ENCODE measurements at regions not wholly inside any gene's neighbourhood (a gene's known extent, or its start where the extent isn't known, plus 50 kb on each side); places are given as distances from the start of the nearest gene placed in this dataset.

- no peak overlapping the region for H3K56ac ChIP-seq (ENCODE audit: extremely low read depth, insufficient read depth, low read length)
- no peak overlapping the region for H3K23ac ChIP-seq (ENCODE audit: low read depth, low read length)
- no peak overlapping the region for H2BK15ac ChIP-seq (ENCODE audit: low read depth, low read length)
- H3K18ac ChIP-seq (ENCODE audit: low read depth, low read length): no peak overlapping the region
- 57% methylated on average over 1 of the region's 3 CpGs; no CpG with 5 or more reads in 1 of the 2 experiments for whole genome bisulfite sequencing, 2 experiments (ENCODE audit: extremely low coverage in 2 of 2, insufficient read length in 1 of 2)
- no peak overlapping the region for H3K4ac ChIP-seq (ENCODE audit: low read depth, low read length)
- H3K27ac ChIP-seq (ENCODE audit: insufficient read depth, low read length): no peak overlapping the region
- intact Hi-C loops (cut with micrococcal nuclease): no loop called here
- no peak overlapping the region for H3K14ac ChIP-seq (replicated peaks; ENCODE audit: low read depth, low read length)
- no peak overlapping the region for H4K91ac ChIP-seq (ENCODE audit: insufficient read depth, low read depth, low read length)
- H3K9ac ChIP-seq (ENCODE audit: low read depth, low read length): no peak overlapping the region
- H3K4me1 ChIP-seq (ENCODE audit: control insufficient read depth, insufficient read depth, low read length): no peaks in the 10 kb centered on the region
- dilution Hi-C loops (cut with HindIII; ENCODE audit: low sequenced_read_pairs, unreplicated experiment): no loop called here
- H3K4me3 ChIP-seq (ENCODE audit: insufficient read depth, low read depth, low read length): no peak overlapping the region
- no peaks in the 10 kb centered on the region for H4K20me1 ChIP-seq (ENCODE audit: insufficient read depth, low read length)
- H3K27me3 ChIP-seq (ENCODE audit: control insufficient read depth, insufficient read depth, low read length): peaks cover 4% of the 10 kb centered on the region
- no peaks in the 10 kb centered on the region for H3K9me1 ChIP-seq (ENCODE audit: insufficient read depth, low read length)
- no peak for DNase-seq
- no peak overlapping the region for H4K5ac ChIP-seq (ENCODE audit: low read depth, low read length)
- H3K36me3 ChIP-seq (ENCODE audit: control insufficient read depth, insufficient read depth, low read length): no peaks in the 10 kb centered on the region
- no peak overlapping the region for H2AK9ac ChIP-seq (replicated peaks; ENCODE audit: low read depth, low read length, poor library complexity)
- H2AFZ ChIP-seq (replicated peaks; ENCODE audit: low read length, poor library complexity): no peak overlapping the region
- H3K79me1 ChIP-seq (ENCODE audit: low read depth in 1 of 2, low read length in 2 of 2): no peaks in the 10 kb centered on the region
- CTCF ChIA-PET: no interaction called here
- no peak overlapping the region for H2AK5ac ChIP-seq (ENCODE audit: low read depth, low read length)
- no TSS peak for BruUV-seq (replicated peaks)
- no peak overlapping the region for H2BK120ac ChIP-seq (ENCODE audit: low read depth, low read length)
- H4K8ac ChIP-seq (ENCODE audit: low read depth in 2 of 2, low read length in 2 of 2): no peak overlapping the region
- POLR2A ChIA-PET (ENCODE audit: unreplicated experiment): no interaction called here
- no peak overlapping the region for H2BK5ac ChIP-seq (ENCODE audit: low read depth, low read length, poor library complexity, severe bottlenecking)
- H3K9me3 ChIP-seq (ENCODE audit: control insufficient read depth, insufficient read depth, low read length): no peaks in the 10 kb centered on the region
- no peak overlapping the region for H2BK20ac ChIP-seq (ENCODE audit: low read depth, low read length)
- in situ Hi-C loops (cut with MboI; ENCODE audit: low sequenced_read_pairs): no loop called here
- ATAC-seq (ENCODE audit: low read depth): no peak
- no peak overlapping the region for H3K4me2 ChIP-seq (ENCODE audit: low read depth, low read length)
- no peak for TF ChIP-seq CTCF (conservative IDR thresholded peaks at IDR 0.05; ENCODE audit: low read depth, low read length)
- TF ChIP-seq USF2 (IDR thresholded peaks at IDR 0.05; ENCODE audit: low read depth, low read length): no peak
- no peak for TF ChIP-seq SMC3 (IDR thresholded peaks at IDR 0.05; ENCODE audit: low read depth, low read length)
- no peak for TF ChIP-seq RFX5 (IDR thresholded peaks at IDR 0.05; ENCODE audit: low read depth, low read length)
- TF ChIP-seq MXI1 (IDR thresholded peaks at IDR 0.05; ENCODE audit: borderline replicate concordance, low read depth, low read length): no peak
- no peak for TF ChIP-seq RAD21 (IDR thresholded peaks at IDR 0.05; ENCODE audit: low read length)
- TF ChIP-seq CHD1 (IDR thresholded peaks at IDR 0.05; ENCODE audit: low read depth, low read length): no peak
- TF ChIP-seq RCOR1 (IDR thresholded peaks at IDR 0.05; ENCODE audit: insufficient replicate concordance, low read length): no peak
- no peak for TF ChIP-seq POLR2A (IDR thresholded peaks at IDR 0.05; ENCODE audit: low read depth, low read length)
- no peak for TF ChIP-seq ELK1 (IDR thresholded peaks at IDR 0.05; ENCODE audit: borderline replicate concordance, low read depth, low read length)
- TF ChIP-seq NFE2L2 (IDR thresholded peaks at IDR 0.05; ENCODE audit: low read depth, low read length): no peak
- TF ChIP-seq FOS (IDR thresholded peaks at IDR 0.05; ENCODE audit: low read depth, low read length): no peak
- TF ChIP-seq BHLHE40 (IDR thresholded peaks at IDR 0.05; ENCODE audit: low read depth, low read length): no peak
- TF ChIP-seq MAZ (IDR thresholded peaks at IDR 0.05; ENCODE audit: borderline replicate concordance, low read depth, low read length): no peak
- no peak for TF ChIP-seq MAFK (IDR thresholded peaks at IDR 0.05; ENCODE audit: low read depth, low read length)
- TF ChIP-seq CEBPB (IDR thresholded peaks at IDR 0.05; ENCODE audit: low read depth, low read length): no peak
These were observed 119.5 kb downstream of the GC start for GRCh38 chr4:71664366-71664765.

Measured in IMR-90 (cell line).